ENCODE measurements at regions not wholly inside any gene's neighbourhood (a gene's known extent, or its start where the extent isn't known, plus 50 kb on each side); places are given as distances from the start of the nearest gene placed in this dataset.

DNA sequence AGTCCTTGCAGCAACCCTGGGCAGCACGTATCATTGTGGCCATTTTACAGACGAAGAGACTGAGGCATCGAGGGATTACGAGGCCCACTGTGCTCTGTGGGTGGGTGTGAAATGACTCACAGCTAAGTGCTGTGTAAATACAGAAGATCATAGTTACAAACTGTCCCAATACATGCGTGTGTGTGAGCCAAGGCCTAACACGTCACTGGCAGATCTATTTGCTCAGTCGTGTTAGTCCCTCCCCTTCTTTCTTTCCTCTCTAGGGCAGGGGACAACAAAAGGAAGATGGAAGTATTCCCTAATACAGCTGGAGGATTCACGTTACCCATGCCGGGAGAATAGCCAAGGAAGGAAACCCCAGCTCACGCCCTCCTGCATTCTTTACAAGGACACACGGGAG lies 175.9 kb downstream of the CDC5L start:
- Histone ChIP-seq H3K9me3 (no peaks in the 10 kb centered on the region), H3K4me1 (peaks cover 8 to 9% of the 10 kb centered on the region in 2 donors), H3K36me3 (no peaks in the 10 kb centered on the region), H3K27ac (no peak overlapping the region), H3K27me3 (no peaks in the 10 kb centered on the region), H3K4me3 (replicated peaks in 1 of 3) (no peak overlapping the region)
- 60 to 80% methylated on average over 11 of the region's 11 CpGs for WGBS, 2 donors
- TF ChIP-seq POLR2A (IDR thresholded peaks at IDR 0.05) = no peak
- intact Hi-C loops (cut with DNase I) = no loop called here
- DNase-seq = no peak

DNA sequence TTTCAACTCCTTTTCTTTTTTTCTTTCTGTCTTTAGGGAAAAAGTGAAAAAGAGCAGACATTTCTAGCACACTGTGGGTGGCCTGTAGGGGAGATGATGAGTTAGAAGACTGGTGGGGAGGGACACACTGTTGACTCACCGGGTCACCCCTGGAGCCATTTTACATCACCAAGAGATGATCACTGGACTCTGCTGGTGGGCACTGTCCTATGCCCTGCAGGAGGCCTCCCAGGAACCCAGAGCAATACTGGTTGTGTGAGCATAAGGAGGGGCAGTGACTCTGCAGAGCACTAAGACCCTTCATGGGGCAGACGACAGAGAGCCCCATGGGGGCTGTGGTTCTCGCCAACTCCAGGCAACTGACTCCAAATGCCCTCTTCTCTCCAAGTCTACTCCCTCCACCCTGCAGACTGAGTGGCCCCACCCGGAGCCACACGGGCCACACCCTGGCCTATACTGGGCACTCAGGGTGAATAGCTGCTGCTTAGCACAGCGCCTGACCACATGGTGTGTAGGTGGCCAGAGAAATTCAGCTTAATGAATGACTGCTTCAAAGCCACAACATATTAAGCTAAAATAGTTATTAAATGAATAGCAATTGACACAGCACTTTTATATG lies 177.5 kb downstream of the CDC5L start:
- Histone ChIP-seq H3K27me3 (no peaks in the 10 kb centered on the region), H3K27ac (no peak overlapping the region), H3K4me3 (replicated peaks in 1 of 3) (no peak overlapping the region), H3K9me3 (no peaks in the 10 kb centered on the region), H3K4me1 (peaks cover 0 to 7% of the 10 kb centered on the region in 2 donors), H3K36me3 (no peaks in the 10 kb centered on the region)
- intact Hi-C loops (cut with DNase I) = no loop called here
- TF ChIP-seq POLR2A (IDR thresholded peaks at IDR 0.05) = no peak
- TF ChIP-seq, protein P1, sequence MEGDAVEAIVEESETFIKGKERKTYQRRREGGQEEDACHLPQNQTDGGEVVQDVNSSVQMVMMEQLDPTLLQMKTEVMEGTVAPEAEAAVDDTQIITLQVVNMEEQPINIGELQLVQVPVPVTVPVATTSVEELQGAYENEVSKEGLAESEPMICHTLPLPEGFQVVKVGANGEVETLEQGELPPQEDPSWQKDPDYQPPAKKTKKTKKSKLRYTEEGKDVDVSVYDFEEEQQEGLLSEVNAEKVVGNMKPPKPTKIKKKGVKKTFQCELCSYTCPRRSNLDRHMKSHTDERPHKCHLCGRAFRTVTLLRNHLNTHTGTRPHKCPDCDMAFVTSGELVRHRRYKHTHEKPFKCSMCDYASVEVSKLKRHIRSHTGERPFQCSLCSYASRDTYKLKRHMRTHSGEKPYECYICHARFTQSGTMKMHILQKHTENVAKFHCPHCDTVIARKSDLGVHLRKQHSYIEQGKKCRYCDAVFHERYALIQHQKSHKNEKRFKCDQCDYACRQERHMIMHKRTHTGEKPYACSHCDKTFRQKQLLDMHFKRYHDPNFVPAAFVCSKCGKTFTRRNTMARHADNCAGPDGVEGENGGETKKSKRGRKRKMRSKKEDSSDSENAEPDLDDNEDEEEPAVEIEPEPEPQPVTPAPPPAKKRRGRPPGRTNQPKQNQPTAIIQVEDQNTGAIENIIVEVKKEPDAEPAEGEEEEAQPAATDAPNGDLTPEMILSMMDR (IDR thresholded peaks at IDR 0.05) = no peak
- WGBS, 2 donors = 86 to 88% methylated on average over 6 of the region's 6 CpGs
- DNase-seq = no peak

DNA sequence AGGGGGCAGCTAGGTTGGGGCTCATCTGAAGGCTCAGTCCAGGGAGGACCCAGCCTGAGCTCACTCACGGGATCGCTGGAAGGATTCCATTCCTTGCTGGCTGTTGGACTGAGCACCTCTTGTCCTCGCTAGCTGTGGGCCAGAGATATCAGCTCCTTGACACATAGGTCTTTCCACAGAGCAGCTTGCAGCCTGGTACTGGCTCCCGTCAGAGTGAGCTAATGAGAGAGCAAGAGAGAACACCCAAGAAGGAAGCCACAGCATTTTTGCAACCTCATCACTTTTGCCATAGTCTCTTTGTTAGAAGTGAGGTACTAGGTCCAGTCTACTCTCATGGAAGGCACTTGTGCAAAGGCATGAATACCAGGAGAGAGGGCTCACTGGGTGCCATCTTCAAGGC lies 179.9 kb downstream of the CDC5L start:
- intact Hi-C loops (cut with DNase I) = no loop called here
- WGBS, 2 donors = 88 to 91% methylated on average over 4 of the region's 4 CpGs
- Histone ChIP-seq H3K9me3 (no peaks in the 10 kb centered on the region), H3K27me3 (no peaks in the 10 kb centered on the region), H3K4me3 (replicated peaks in 1 of 3) (no peak overlapping the region), H3K4me1 (peaks cover 0 to 4% of the 10 kb centered on the region in 2 donors), H3K27ac (no peak overlapping the region), H3K36me3 (no peaks in the 10 kb centered on the region)
- DNase-seq = no peak
- no peak for TF ChIP-seq POLR2A (IDR thresholded peaks at IDR 0.05)
- TF ChIP-seq, protein P1 (IDR thresholded peaks at IDR 0.05) = no peak

DNA sequence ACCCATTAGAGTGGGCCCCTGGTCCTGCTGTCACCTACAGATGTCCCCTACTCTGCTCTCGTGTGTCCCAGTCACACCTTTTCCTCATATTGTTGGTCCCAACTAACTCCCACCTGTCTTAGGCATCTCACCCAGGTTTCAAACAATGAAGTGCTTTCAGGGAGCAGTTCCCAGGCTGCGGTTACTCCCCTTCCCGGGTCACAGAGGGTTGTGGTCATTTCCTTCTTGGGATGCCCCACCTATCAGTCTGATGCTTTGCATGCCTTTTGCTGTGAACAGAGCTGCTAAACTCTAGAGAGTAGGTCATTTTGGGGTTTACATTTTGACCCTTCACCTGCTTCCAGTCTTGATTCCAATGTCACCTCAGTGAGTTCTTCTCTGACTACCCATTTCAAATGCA lies 181.6 kb downstream of the CDC5L start:
- no peak for TF ChIP-seq POLR2A (IDR thresholded peaks at IDR 0.05)
- TF ChIP-seq, protein P1 (IDR thresholded peaks at IDR 0.05) = no peak
- Histone ChIP-seq H3K4me1 (peaks cover 0 to 4% of the 10 kb centered on the region in 2 donors), H3K36me3 (no peaks in the 10 kb centered on the region), H3K27me3 (no peaks in the 10 kb centered on the region), H3K27ac (no peak overlapping the region), H3K9me3 (no peaks in the 10 kb centered on the region), H3K4me3 (replicated peaks in 1 of 3) (no peak overlapping the region)
- WGBS, 2 donors = 78 to 85% methylated on average over 3 of the region's 3 CpGs
- DNase-seq = no peak
- intact Hi-C loops (cut with DNase I) = no loop called here

DNA sequence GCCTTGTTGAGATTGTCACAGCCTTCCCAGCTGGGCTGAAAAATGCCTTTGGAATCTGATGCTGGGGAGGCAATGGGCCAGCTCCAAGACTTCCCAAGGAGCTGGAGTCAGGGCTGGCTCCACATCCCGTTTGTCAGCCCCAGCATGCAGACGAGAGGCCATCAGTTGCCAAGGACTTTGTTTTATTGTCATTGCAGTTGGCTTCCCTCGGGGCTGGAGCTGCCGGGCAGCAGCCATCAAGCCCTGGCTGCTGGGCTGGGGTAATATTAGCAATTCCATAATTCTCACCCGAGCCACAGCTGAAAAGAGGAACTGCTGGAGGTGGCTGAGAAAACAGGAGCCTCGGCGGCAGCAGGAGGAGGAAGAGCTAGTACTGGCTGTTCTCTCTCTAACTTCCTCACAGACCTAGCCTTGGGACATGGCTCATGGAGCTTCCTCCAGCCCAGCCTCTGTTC lies 182.5 kb downstream of the CDC5L start:
- Histone ChIP-seq H3K4me3 (replicated peaks in 1 of 3) (no peak overlapping the region), H3K36me3 (no peaks in the 10 kb centered on the region), H3K9me3 (no peaks in the 10 kb centered on the region), H3K27ac (no peak overlapping the region), H3K4me1 (peaks cover 0 to 4% of the 10 kb centered on the region in 2 donors), H3K27me3 (no peaks in the 10 kb centered on the region)
- peak; percentile 3 to 7 for DNase-seq
- intact Hi-C loops (cut with DNase I) = no loop called here
- 59 to 61% methylated on average over 5 to 7 of the region's 7 CpGs for WGBS, 2 donors
- TF ChIP-seq, protein P1 (IDR thresholded peaks at IDR 0.05) = no peak
- TF ChIP-seq POLR2A (IDR thresholded peaks at IDR 0.05) = no peak
